ENCODE measurements at regions not wholly inside any gene's neighbourhood (a gene's known extent, or its start where the extent isn't known, plus 50 kb on each side); places are given as distances from the start of the nearest gene placed in this dataset.

DNA sequence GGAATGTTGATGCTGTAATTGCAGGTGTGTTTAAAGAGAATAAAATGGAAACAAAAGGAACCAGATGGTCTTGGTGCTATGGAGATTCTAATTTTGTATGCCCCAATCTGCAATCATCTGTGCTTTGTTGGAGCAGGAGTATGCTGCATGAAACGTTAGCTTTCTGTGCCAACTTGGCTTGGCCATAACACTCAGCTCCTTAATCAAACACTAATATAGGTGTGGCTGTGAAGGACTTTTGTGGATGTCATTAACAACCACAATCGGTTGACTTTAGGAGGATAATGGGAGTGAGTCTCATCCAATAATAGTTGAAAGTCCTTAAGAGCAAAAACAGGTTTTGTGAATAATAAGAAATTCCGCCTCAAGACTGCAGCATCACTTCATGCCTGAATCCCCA, 399.2 kb downstream of the NLGN4X start:
- DNase-seq: no peak

DNA sequence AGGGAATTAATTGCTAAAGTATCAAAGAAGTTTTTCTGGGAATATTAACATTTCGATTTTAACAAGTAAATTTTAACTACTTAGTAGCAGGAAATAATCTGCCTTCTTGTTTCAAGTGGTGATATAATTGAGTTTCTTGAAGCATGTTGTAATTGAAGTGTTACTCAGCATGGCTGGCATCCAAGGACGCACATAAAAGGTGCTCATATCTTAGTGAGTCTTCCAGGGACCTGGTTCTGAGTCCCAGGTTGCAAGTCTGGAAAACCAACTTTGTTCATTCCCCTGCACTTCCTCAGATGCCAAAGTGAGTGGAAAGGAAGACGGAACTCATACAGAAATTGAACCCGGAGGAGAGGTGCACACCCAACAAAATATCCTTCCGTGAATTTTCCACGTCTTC, 399.6 kb downstream of the NLGN4X start:
- no peak for DNase-seq

DNA sequence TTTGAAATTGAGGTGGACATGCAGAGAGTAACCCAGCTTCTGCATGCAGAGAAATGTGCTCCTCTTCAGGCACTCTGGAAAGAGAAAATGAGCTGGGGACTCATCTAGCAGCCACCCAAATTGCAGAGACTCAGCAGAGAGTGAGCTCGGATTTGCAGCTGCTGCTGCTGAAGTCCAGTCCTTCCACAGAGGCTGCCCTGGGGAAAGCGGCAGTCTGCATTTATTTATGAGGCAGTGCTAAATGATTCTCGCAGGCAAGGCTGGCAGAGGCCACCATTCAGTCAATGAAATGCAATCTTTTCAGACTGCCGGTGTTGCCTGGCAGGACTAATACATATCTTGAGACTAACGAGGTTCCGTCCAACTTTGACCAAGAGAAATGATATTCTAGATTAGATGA, 404.8 kb downstream of the NLGN4X start:
- no peak for DNase-seq

DNA sequence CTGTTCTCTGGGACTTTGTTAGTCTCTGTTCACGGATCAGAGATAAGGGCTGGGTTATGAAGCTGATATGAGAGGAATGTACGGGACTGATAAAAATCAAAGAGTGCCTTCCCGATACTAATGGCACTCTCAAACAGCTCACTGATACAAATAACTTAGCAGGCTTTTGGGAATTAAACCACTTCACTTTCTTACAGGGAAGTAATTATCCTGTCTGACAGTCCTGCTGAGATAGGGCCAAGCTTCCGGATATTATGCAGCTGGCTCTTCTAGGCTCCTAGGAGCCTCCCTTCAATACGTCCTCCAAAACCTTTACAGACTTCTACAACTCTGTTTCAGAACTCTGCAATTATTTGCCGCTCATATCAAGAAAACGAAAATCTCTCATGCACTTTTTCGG, 418.0 kb downstream of the NLGN4X start:
- DNase-seq: no peak

DNA sequence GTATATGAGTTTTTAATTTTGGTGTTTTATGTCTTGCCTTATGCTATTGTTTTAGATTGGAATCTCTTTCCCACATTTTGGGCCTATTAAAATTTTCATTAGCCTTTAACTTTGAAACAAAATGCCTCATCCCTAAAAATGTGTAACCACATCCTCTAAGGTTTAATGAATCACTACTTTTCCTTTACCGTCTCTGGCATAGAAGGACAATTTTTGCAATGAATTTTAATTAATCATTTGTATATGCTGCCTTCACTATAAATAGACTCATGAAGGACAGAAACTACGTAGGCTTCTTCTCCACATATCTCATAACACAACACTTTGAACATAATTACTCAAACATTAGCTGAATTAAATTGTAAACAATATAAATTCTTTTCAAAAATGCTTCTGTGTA, 421.5 kb downstream of the NLGN4X start:
- no peak for DNase-seq

DNA sequence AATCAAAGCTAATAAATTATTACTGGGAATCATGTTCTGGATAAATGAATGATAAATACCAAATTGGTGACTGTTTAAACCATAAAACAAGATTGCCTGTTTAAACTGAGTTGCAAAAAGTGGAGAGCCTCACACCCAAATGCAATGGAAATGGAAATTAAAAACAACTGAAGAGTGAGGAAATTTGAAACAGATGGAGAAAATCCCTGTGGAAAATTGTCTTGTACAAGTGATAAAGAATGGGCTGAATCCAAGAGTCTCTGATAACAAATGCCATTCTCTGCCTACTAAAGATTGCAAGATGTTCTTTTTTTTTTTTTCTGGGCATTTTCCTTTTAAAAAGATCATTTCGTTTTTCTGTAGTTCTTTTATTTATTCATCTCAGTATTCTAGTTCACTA, 426.3 kb downstream of the NLGN4X start:
- DNase-seq: no peak

DNA sequence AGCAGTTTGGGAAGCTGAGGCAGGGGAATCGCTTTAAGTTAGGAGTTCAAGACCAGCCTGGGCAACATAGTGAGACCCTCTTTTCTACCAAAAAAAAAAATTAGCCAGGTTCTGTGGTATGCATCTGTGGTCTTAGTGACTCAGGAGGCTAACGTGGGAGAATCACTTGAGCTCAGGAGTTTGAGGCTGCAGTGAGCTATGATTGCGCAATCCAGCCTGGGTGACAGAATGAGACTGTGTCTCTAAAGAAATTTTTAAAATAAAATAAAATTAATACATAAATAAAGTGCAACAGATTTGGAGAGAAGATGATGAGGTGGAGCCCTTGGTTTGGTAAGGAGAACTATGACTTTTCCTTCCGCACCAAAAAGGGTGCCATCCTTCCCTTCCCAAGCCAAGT, 436.9 kb downstream of the NLGN4X start:
- no peak for DNase-seq

DNA sequence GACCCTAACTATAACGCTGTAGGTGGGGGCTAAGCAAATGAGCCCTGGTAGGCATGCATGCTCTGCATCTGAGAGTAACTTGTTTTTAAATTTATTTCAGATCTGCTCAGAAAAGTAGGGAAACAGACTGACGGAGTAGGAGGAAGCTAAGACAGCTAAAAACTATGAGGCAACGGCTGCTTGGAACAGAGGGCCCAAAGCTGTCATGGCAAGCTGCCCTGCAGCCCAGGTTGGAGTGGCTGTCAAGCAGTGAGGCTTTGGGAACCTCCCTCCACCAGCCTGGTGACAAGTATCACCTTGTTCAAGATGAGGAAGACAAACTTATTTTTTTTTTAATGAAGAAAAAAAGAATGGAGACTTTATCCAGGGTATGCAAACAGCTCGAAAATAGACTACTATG, 439.8 kb downstream of the NLGN4X start:
- DNase-seq: no peak

DNA sequence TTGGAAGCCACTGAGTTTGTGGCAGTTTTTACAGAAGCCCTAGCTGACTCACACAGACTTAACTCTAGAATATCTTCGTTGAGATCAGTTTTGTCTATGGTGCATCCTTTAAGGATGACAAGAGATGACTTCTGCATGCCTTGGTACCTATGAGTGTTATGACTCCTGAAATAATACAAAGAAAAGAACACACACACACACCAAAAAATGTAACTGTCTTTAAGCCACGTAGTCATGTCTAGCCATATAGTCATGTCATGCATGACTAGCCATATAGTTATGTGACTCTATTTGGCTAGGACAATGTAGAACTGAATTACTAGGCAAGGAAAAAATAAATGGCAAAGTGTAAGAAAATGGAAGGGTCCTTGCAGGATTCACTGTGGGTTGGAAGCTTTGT, 447.8 kb downstream of the NLGN4X start:
- no peak for DNase-seq

DNA sequence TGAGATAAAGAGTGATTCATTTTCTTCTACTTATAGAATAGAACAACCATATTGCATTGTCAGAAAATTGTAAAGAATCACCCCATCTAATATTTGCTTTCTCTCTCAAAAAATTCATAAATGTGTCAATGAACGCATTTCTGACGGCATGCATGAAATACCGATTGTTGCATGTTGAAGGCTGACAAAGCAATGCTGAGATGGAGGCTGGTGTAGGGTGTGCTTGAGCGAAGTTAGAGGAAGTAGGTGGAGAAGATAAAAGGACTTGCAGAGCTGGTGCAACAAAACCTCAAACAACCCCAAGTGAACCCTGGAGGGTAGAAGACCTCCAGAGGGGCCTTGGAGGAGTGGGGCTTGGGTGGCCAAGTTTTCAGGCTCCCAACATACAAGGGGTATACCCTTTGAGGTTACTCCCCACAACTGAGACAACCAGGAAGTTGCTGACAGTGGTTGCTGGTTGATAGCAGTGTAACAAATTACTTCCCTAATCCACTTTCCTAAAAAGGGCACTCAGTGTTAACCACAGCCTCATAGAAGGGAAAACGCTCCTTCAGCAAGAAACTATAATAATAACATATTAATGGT, 452.7 kb downstream of the NLGN4X start:
- DNase-seq: no peak

DNA sequence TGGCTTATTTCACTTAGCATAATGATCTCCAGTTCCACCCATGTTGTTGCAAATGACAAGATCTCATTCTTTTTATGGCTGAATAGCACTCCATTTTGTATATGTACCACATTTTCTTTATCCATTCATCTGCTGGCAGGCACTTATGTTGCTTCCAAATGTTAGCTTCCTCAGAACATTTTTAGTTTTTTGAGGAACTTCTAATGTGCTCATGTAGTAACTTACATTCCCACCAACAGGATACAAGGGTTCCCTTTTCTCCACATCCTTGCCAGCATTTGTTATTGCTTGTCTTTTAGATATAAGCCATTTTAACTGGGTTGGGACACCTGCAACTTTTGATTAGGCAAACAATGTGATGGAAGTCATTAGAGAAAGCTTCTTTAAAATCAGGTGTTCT, 454.2 kb downstream of the NLGN4X start:
- DNase-seq: no peak

DNA sequence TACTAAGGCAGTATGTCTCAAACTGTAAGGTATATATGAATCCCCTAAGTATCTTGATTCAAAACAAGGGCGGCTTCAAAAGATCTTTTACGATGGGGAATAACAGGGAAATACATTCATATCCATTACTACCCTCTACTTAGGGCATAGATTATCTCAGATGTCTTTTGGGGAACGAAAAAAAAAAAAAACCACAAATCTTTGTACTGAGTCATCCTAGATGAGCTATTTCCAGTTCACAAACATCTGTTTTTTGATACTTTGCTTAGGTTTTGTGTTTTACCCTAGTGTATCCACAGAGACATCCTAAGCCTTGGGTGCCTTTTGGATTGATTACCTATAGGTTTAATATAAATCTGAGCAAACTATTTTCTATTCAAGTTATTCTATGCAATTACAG, 457.2 kb downstream of the NLGN4X start:
- DNase-seq: no peak

DNA sequence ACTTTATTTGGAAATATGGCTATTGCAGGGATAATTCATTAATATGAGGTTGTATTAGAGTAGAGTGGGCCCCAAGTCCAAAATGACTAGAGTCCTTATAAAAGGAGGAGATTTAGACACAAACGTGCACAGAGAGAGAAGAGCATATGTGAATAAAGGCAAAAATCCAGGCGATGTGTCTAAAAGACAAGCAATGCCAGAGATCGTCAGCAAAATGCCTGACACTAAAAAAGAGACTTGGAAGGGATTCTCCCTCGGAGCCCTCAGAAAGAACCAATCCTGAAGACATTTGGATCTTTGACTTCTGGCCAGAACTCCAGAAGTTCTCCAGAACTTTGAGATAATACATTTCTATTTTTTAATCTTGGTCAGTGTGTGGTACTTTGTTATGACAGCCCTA, 472.1 kb downstream of the NLGN4X start:
- no peak for DNase-seq

DNA sequence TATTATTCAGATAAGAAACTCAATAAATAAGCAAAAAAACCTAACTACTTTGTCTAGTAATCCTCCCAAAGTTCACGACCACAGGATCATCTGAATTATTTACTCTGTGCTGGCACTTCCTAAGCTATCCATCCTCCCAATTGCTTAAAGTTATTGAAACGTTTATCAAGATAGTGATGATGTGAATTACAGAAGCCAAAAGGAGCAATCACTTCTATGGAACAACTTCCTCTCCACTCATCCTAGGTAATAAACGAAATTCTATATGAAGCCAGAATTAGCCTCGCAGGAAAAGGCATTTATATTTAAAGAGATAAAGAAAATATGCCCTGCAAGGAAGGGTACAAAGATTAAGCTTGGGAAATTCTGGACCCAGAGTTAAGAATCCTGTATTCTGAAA, 475.4 kb downstream of the NLGN4X start:
- DNase-seq: no peak

DNA sequence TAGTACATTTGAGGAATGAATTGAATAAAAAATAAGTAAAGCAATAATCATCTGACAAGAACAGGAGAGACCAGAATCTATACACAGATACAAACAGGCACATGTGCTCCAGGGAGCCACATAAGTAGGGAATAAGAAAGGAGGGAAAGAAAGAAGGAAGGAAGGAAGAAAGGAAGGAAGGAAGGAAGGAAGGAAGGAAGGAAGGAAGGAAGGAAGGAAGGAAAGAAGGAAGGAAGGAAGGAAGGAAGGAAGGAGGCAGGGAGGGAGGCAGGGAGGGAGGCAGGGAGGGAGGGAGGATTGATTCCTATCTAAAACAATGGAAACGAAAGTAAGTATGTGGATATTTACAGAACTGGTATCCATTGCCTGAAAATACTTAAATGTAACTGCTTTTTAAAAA, 475.8 kb downstream of the NLGN4X start:
- DNase-seq: no peak

DNA sequence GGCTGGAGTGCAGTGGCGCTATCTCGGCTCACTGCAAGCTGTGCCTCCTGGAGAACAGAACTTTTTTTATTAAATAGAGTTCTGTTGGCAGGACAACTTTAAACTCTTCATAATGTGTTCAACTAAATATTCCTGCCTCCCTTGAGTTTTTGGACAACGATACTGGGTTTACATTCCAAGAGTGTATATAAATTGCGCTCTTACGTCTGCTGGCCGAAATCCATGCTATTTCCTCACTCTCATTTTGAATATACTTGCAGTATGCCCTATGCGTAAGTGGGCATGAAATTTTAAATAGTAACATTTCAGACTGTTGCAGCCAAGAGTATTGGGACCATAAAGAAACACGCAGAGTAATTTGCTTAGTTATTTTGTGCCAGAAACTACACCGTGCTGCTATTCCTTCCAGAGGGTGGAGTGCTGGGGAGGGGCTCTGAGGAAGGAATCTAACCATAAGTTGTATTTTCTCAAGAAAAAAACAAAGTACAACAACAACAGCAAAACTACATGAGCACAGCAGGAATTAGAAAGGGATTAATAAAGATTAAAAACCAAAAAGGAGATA, 480.0 kb downstream of the NLGN4X start:
- DNase-seq: no peak

DNA sequence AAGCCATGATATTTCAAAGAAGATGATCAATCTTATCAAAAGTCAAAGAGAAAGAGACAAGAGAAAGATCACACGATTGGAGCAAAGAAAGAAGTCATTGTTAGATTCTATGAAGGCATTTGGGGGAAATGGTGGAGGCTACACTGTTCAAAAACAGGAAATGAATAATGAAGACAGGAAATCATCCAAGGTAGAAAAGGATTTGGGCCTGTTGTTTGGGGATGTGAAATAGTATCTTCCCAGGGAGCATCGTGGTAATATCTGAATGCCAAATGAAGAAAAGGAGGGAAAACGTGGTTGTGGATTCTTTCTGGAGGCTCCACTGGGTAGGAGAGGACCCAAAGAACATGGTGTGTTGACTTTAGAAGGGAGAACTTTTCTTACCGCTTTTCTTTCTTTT, 482.4 kb downstream of the NLGN4X start:
- DNase-seq: no peak

DNA sequence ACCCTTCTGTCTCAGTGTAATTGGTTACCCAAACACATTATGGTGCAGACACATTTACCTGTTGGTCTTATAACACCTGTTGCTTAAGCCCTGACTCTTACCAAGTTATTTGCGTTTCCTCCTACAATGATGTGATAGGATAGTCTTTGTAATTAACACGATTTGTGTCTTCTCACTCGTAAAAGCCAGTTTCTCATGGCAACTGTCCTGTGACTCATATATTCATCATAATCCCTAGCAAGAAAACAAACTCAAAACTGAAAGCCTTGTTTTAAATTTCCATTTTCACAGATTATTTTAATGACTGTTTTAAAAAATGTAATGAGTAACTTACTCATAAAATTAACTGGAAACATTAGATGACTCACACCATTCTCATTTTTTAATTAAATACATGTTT, 495.2 kb downstream of the NLGN4X start:
- DNase-seq: no peak

DNA sequence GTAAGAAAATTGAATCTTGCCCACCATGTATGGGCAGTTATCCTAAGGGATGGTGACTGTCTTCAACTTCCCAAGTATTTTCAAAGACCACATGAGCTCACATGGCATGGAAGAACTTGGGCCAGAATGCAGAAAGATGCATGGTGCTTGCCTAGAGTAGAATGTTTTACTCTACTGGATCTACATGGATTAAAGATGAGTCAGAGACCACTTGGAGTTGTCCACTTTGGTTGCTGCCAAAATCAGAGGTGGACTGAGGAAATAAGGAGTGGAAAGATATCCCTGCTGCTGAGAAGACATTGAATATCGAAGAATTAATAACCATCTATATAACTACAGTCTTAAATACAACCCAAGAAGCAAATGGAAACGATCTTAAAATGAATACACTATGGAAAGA, 498.1 kb downstream of the NLGN4X start:
- no peak for DNase-seq

DNA sequence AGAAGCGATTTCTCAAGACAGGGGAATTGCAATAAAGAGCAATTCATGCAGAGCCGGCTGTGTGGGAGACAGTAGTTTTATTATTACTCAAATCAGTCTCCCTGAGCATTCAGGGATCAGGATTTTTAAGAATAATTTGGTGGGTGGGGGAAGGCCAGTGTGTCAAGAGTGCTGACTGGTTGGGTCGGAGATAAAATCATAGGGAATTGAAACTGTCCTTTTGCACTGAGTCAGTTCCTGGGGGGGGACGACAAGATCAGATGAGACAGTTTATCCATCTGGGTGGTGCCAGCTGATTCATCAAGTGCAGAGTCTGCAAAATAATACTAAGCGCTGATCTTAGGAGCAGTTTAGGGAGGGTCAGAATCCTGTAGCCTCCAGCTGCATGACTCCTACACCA, 502.4 kb downstream of the NLGN4X start:
- no peak for DNase-seq

DNA sequence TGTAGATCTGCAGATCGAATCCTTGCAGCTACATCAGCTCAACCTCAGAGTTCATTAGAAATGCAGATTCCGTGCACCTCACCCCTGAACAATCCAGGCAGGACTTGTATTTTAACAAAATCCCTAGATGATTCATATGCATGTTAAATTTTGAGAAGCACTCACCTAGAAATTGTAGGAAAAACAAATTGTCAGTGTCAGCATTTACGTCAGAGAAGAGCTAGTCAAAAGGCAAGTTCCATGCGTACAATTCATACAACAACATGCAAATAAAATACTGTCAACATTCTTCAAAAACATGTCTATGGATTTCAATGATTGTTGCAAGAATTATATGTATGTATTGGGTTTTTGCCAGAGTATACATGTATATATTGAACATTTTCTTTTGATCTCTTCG, 504.5 kb downstream of the NLGN4X start:
- DNase-seq: no peak

DNA sequence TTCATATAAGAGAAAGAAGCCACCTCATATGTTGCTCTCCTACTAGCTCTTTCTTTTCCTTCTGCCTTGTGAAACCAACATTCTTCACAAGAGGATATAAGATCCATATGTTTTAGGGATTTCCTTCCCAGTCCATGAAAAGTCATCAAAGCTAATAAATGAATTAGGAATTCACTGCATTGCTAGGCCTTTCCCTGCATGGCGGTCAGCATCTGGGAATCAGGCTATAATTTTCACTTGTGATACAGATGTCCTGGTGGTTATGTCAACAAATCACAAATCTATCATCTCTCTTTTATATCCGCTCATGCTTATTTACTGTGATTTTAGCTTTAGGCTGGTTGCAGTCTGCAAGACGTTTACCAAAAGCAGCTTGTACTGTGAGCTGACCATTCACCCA, 510.0 kb downstream of the NLGN4X start:
- no peak for DNase-seq

DNA sequence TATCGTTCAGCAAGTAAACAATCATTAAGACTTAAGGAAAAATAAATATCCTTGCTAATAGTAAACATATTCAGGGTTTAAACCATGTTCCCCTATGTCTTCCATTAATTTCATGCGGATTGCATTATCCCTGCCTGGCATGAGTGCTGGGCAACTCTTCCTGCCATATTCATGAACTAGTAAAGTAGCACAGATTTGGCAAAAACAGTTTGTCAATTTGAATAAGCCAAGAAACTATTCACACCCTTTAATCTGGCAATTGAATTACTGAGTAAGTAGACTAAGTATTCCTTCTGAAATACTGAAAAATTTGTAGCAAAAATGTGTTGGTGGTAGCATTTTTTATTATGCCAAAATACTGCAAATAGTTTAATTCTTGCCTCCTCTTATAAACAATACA, 512.0 kb downstream of the NLGN4X start:
- DNase-seq: no peak

DNA sequence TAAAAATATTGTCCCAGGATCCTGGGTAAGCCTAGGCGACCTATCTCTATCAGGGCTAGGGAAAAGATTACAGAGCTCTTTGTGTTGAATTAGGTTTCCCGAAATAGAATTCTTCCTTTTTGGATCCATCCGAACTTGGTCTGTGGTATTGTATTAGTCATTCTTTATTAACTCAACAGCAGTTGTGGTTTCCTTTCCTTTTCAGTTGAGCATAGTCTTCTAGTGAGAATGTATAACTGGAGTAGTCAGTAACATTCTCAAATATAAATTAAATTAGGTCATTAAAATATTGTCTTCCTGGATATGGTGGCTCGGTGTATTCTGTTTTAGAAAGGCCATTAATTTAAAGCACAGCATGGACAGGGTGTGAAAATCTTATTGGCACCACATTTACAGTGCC, 520.4 kb downstream of the NLGN4X start:
- DNase-seq: no peak

DNA sequence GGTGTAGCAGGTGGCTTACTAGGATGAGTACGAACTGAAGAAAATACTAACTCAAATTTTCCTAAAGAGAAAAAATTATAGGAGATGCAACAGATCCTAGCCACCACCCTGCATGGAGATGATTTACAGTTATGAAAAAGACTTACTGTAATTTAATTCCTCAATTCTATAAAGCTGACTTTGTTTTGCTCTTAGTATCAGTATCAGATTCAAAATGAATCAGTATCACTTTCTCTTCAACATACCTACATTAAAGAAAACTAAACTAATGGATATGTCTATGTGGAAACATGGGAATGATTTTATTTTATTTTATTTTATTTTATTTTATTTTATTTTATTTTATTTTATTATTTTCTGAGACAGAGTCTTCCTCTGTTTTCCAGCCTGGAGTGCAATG, 525.8 kb downstream of the NLGN4X start:
- no peak for DNase-seq

DNA sequence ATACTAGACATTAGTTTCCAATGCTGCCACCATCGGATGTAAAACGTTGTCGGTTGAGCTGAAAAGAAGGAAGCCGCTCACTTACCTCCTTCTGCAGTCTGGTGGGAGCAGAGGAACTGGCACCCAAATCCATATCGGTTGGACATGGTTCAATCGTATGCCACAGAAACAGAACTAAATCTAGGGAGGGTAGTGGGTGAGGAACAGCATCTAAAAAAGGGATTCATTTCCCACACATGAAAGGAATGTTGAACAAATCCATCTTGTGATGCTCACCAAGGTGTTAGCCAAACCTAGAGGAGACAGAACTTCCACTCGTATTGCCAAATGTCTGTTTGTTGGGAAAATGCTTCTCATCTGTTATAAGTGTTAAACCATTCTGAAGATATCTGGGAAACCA, 532.7 kb downstream of the NLGN4X start:
- no peak for DNase-seq

Measured in kidney glomerular epithelial cell (primary cell).